HG03095 (cell line): ENCODE measurements at regions not wholly inside any gene's neighbourhood (a gene's known extent, or its start where the extent isn't known, plus 50 kb on each side); places are given as distances from the start of the nearest gene placed in this dataset.

Source experiments
- ATAC-seq: cut with Tn5 transposase; IDR thresholded peaks from one replicate; pipeline ENCODE4 v1.9.1; 2021; ENCODE audit warnings: moderate library complexity; ENCODE audit not compliant: unreplicated experiment

DNA sequence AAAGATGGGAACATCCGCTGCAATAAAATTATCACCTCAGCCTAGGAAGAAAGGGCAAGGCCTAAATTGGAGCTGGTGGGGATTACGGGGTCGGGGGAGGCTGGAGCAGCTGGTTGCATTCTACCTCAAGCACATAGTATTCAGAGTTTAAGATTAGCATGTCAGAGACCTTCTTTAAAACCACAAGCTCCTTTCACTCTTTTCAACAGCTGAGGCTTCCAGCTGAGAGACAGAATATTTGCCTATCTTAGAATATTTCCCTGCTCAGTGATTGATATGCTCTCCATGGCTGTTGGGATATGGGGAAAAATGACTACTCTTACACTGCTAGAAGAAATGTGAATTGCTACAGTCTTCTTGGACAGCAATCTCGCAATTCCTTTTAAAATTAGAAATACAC, 248.6 kb downstream of the TBX15 start:
- ATAC-seq = no peak

DNA sequence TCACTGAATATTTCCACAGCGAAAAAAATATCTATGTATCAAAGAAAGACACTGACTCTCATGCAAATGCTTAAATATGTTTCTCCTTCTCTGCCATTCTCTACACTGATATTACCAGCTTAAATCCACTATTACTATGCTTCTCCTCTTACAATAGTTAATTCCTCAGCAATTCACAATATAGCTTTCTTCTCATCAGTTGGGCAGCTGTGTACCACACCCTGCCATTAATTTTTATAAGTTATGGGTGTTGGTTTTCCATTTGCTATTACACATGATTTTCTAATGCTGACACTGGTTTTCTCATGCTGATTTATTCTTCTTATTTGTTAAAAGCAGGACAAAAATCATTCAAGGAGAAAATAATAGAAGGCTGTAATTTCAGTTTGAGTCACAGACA, 251.8 kb downstream of the TBX15 start:
- no peak for ATAC-seq

DNA sequence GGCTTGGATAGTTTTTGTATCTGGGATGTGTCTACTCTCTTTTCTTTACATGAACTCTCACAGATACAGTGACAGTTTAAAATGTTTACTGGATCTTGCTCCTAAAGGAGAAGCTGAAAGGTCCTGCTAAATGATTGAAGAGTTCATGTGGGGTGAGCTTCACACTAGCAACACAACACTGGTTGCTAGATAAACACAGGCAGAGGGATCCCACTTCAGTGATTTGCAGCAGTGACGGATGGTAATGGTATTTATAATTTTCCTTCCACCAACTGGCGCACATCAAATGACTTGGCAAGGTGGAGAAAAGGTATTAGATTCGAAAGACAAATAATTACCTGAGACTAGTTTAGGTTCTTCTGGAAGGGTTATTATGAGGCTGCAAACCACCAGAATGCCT, 270.2 kb downstream of the TBX15 start:
- ATAC-seq = no peak

DNA sequence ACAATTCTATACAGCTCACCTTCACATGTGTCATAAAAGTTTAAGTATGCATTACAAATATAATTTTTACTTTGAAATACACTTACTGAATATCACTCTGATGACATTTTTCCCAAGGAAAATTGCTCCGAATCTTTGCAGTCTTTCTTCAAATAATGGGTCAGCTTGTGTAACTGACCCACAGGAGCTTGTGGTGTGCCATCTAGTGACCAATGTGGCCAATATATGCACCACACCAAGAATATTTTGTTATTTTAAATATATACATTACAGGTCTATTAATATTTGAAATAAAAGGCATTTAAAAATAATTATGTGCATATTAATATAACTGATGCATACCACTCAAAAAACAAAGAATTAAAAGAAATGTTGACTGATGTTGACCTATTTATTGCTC, 271.4 kb downstream of the TBX15 start:
- no peak for ATAC-seq

DNA sequence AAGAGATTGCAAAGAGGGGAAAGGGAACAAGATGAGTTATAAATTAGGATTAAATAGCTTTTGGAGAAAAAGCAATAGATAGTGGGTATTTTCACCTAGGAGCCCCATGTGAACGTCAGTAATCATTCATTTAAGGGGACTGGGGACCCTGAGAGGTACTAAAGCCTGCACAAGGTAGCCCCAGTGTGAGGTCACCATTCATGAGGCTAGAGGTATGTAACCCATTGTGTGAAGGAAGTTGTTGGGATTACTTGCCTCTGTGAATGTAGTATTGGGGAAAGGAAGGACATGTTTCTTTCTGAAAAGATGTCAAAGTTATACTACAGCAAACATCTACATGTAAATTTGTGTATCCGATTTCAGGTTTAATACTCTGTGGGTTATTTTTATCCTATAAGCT, 276.8 kb downstream of the TBX15 start:
- ATAC-seq = no peak

DNA sequence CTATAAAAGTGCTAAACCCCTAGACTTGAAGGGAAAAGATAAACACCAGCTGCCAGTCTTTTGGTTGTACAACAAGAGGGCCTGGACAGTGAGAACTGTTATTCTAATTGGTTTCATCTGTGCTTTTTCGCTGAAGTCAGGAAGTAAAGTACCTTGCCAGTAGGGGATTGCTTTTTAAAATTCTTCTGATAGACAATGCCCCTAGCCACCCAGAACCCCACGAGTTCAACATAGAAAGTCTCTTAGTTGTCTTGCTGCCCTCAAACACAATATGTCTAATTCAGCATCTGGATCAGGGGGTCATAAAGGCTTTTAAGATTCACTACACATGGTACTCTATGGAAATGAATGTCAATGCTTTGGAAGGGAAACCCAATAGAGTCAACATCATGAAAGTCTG, 289.2 kb downstream of the TBX15 start:
- no peak for ATAC-seq

DNA sequence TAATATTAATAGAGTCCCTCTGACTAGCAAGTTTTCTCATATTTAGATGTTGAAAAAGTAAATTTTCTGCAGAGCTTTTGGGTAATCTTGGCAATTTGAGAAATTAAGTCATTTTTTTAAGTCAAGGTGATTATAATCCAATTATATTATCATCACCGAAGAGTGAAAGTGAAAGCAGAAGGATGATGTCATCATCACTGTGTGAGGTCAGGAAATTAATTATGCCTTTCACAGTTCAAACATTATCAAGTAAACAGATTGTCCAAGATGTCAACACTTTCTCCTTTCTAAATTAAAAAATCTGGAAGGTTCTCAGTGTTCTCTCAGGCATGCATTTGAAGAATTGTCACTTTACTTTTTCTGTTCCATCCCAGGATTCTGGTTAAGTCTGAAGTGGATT, 296.0 kb downstream of the TBX15 start:
- ATAC-seq = no peak

DNA sequence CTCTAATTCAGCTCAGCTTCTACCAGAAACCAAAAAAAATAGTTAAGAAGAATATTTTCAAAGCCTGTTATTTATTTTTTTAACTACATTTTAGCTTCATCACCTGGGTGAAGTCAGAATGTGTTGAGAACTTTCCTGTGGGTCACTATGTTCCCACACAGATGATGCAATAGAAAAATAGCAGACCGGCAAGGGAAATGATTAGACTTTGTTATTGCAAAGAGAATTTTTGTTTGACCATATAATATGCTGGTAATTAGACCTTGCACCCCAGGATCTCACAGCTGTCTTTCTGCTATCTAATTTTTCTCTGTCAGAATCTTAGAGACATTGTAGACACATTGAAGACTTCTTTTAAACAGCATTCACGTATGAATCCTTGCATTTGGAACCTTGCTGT, 299.3 kb downstream of the TBX15 start:
- no peak for ATAC-seq

DNA sequence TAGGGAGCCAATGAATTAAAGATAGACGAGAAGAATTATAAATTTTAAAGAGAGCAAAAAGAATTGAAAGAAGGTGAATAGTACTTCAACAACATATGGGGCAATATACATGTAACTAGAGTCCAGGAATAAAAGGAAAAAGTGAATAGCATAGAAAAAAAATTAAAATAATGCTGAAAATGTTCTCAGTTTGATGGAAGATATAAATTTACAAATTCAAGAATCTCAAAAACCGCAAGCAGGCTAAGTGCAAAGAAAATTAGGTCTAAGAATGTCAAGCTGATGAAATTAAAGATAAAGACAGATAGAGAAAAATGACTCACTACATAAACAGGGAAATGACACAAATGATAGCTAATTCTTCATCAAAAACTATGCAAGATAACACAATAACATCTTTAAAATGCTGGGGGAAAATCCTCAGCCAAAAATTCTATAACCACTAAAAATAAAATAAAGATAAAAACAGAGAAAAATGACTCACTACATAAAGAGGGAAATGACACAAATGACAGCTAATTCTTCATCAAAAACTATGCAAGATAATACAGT, 326.3 kb downstream of the TBX15 start:
- no peak for ATAC-seq

DNA sequence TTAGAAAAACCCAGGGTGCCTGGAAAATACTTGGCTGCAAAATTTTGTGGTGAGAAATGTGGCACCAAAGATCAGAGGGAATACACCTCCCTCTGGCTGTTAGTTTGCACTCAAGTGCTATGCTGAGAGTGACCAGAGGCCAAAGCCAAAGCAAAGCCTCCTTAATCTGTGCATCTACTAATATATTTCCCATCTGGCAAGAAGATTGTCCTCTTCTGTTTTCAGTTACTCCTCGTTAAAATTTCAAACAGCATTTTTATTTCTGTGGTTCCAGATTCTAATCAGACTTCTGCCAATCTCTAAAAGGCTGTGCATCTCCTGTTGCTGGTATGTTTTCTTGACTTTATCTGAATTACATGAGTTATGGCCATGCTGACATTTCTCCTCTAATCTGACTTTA, 327.4 kb downstream of the TBX15 start:
- ATAC-seq = no peak

DNA sequence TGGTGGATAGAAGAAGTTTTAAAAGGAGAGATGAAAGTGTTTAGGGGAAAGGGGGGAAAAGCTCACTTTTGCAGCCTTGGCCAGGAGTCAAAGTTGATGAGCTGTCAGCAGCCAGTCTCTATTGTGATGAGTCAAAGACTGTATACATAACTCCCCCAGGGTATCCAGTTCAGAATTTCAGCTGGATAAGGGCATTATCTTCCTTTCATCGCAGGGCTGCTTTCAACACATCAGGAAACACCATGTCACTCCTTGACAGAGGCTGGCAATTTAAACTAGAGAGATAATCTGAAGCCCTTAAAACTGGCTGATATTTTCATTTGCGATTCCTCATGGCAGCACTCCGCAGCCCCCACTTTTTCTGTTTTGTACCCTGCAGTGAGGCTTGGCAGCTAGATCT, 328.5 kb downstream of the TBX15 start:
- no peak for ATAC-seq

DNA sequence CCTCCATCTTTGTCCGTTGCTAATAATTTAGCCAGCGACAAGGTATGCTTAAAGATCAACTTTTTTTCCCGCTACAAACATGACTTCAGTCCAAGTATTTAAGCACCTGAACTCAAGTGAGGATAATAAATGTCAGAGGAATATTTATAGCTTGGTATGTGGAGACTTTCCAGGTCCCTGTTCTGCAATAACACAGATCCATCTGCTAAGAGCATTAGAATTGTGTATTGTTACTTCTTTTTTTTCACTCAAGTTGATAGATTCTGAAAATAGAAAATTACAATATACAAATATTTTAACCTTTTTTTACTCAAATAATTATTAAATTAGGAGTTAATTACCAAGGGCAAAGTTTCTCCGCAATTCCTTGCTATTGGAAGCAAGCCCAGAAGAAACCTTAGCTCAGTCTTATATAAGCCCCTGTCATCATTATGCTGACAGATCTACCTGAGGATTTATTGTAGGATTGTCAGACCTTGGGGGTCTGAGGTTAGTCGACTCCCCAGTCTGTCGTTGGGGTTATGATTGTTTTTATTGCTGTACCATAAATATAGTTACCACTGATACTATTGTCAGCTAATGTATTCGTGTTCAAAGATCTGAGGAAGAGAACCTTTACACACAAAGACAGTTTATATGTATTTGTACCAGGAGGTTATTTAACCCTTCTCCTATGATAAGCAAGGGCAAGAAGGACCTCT, 337.9 kb downstream of the TBX15 start:
- no peak for ATAC-seq

DNA sequence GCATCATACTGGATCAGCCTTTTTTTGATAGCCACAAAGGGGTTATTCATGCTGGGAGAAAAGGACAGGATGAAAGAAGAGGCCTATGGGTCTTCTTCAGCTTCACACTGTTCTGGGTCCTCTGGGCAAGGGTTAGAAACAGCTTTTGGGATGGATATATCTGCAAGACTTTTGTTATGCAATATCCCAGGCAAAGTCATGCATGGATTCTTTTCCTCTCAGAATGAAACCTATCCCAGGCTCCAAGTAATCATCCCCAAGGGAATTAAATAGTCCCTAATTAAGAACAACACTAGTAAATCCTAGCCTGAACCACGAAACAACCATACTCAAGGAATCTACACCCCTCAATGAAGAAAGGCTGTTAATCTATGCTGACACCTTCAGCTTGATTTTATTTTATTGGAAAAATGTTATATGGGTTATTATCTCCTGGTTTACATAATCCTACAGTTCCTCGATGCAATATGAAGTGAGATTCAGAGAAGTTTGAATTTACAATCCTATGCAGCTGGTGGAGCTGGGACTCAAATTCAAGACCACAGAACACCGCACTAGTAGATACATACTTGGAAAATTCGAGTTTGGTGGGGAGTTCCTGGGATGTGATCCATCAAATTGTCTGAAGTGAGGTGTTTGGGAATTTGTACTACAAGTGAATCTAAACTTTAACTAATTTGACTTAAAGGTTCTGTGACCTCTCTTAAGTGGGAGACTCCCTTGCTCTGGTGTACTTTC, 338.6 kb downstream of the TBX15 start:
- ATAC-seq = no peak

DNA sequence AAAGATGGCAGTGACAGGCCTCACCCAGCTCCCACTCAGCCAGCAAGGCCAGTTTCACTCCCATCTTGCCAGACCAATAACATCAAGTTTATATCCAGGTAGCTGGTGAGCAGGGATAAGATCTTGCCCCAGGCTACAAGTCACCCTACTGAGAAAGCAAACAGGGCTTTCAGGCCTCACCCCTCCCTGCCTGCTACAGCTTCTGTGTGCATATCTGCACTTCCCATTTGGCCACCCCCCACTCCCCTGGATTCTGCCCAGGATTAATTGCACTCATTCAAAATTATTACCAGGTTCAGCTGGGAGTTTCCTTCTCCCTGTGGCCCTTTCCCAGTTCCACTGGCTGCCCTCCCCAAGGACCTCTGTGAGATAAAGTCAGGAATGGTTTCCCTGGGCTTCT, 352.1 kb downstream of the TBX15 start:
- ATAC-seq = no peak

DNA sequence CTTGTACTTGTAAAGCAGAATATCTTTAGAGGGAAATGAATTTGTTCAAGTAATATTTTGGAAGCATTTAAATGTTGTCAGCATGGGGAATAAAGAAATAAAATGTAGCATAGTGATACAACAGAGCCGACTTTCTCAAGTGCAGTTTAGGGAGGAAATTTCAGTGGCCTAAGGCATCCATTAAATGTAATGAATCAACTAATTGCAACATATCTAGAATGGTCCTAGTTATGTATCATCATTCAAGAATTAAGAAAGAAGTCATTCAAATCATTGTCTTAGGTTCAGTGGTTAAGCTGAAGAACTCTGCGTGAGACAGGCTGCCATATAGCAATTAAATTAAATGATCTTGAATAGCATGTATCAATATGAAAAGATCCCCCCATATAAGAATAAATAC, 360.7 kb downstream of the TBX15 start:
- ATAC-seq = no peak

DNA sequence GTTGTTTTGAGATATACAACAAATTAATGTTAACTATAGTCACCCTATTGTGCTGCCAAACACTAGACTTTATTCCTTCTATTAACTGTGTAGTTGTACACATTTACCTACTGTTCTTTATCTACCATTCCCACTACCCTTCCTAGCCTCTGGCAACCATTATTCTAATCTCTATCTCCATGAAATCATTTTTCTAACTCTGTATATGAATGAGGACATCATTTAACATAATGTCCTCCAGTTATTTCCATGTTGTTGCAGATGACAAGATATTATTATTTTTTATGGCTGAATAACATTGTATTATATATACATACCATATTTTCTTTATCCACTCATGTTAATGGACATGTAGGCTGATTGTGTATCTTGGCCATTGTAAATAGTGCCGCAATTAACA, 366.3 kb downstream of the TBX15 start:
- ATAC-seq = no peak

DNA sequence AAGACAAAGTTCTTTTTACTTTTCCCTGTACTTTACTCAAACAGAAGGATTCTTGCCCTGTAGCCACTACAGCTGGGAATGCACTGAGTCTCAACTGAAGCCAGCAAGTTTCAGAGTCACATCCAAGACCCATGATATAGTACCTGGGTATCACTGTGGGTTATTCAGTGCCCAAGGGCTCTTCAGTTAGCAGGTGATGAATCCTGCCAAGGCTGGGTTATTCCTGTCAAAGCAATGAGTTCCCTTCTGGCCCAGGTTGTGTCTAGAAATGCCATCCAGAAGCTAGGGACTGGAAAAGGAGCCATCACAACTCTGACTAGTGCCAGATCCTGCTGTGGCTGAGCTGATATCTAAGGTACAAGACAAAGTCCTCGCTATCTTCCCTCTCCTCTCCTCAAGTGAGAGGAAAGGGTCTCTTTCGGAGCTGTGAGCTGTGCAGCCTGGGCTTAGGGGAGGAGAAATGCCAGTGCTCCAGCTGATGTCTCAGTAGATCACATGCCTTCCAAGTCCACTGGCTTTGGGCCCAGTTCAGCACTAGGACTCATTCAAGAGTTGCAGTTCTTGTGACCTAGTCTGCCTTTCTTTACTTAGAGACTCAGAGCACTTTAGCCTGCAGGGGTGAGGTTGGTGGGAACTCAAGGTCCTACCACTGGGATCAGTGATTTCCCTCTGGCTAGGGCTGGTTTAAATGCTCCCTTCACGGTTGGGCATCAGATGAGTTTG, 369.4 kb downstream of the TBX15 start:
- ATAC-seq = no peak

DNA sequence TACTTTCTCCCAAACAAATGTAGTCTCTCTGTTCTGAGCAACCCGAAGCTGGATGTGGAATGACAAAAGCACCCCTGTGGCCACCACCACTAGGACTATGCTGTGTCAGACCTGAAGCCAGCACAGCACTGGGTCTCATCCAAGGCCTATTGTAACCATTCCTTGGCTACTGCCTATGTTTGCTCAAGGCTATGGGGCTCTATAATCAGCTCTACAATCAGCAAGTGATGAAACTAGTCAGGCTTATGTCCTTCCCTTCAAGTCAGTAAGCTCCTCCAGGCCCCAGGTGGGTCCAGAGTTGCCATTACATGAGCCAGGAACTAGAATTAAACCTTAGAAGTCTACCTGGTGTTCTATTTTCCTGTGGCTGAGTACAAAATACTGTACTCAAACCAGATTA, 370.2 kb downstream of the TBX15 start:
- no peak for ATAC-seq

DNA sequence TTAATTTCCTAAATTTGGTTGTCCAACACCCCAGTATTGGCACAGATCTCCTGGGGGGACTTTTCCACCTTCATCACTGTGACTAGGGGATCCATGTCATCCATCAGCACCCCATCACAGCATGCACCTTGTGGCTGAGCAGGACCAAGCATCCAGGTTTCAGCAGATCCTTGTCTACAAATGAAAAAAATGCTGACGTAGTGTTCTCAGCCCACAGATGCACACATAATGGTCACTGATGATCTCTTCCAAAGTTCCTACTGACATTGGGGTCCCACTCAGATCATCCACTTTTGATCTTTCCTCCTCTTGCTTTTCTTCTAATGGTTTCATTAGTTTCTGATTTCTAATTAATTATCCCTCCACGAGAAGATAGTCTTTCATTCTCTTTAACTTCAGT, 373.1 kb downstream of the TBX15 start:
- no peak for ATAC-seq

DNA sequence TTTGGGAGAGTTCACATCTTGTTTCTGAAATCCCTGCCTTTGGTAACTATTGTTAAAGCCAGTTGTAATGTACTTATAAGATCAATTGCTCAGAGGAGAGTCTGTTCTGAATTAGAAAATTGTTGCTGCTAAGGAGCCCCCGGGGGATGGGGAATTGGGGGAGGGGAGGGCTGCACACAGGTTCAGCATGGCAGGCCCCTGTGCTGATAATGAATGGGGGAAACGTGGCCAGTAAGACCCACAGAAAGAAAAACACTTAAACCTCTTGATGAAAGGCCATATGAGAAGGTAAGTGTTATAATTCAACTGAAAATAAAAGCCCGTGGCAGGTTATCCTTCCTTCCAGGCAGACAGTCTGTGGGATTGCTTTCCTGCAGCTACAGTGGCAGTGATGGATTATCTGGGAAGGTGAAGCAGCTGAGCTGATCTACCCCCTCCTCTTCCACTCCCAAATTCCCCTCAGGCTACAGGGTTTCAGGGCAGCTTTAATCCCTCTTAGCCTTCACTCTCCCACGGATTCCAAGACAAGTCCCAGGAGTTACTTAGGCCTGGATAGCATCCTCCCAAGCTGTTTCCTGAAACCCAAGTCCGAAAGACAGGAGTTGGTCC, 398.8 kb downstream of the TBX15 start:
- ATAC-seq = no peak

DNA sequence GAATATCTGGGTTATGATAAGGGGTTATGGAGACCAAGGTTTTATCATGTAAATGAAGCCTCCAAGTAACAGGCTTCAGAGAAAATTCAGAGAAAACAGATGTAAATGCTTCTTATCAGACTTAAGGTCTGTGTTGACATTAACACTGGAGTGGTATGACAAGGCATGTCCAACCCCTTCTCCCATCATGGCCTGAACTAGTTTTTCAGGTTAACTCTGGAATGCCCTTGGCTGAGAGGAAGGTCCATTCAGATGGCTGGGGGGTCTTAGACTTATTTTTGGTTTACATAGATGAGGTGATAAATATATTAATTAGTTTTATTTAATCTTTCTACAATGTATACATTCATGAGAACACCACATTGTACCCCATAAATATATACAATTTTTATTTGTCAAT, 399.6 kb downstream of the TBX15 start:
- no peak for ATAC-seq
